H7 (cell line): ENCODE measurements at regions not wholly inside any gene's neighbourhood (a gene's known extent, or its start where the extent isn't known, plus 50 kb on each side); places are given as distances from the start of the nearest gene placed in this dataset.
"Not testable (repeated sequence)": the region's sequence is repeated elsewhere in the genome, so short reads cannot be mapped to it uniquely, and the experiment has no call there.

ENCODE experiments used
- DNase-seq: peaks from one replicate; pipeline ENCODE4 v3.0.0; 2012
- H3K27me3 ChIP-seq: 2 replicates; pipeline ENCODE4 v1.6.0; 2011; ENCODE audit warnings: mild to moderate bottlenecking, low read length; ENCODE audit not compliant: control insufficient read depth, insufficient read depth
- H3K36me3 ChIP-seq: replicated peaks from 2 replicates; pipeline ENCODE4 v1.5.1; 2011; ENCODE audit warnings: low read length; ENCODE audit not compliant: control insufficient read depth, insufficient read depth
- H3K4me3 ChIP-seq: 2 replicates; pipeline ENCODE4 v1.5.1; 2011; ENCODE audit warnings: low read depth, mild to moderate bottlenecking, control low read depth, low read length, moderate library complexity; ENCODE audit not compliant: insufficient read depth

- DNase-seq: no peak
- Histone ChIP-seq H3K36me3 (no peaks in the 10 kb centered on the region), H3K4me3 (no peak overlapping the region), H3K27me3 (no peaks in the 10 kb centered on the region)
These were observed 136.1 kb upstream of the CDK6 start for GRCh38 chr7:92972441-92972840.

GRCh38 chr7:92969061-92969460 lies 132.7 kb upstream of the CDK6 start:
- Histone ChIP-seq H3K4me3 (no peak overlapping the region), H3K36me3 (no peaks in the 10 kb centered on the region), H3K27me3 (no peaks in the 10 kb centered on the region)
- DNase-seq: no peak

DNA sequence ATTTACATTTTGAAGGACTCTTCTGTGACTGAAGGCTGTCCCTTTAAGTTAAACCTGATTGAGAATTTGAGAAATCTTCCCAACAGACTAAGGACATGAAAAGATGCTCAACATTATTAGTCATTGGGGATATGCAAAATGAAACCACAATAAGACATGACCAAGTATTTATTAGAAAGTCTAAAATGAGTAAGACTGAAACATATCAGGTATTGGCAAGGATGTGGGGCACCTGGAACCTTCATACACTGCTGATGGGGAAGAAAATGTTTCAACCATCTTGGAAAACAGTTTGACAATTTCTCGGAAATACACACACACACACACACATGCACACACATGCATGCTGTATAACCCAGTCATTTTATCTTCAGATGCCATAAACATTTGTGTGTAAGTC lies 132.1 kb upstream of the CDK6 start:
- DNase-seq: no peak
- H3K36me3 ChIP-seq: no peaks in the 10 kb centered on the region

DNA sequence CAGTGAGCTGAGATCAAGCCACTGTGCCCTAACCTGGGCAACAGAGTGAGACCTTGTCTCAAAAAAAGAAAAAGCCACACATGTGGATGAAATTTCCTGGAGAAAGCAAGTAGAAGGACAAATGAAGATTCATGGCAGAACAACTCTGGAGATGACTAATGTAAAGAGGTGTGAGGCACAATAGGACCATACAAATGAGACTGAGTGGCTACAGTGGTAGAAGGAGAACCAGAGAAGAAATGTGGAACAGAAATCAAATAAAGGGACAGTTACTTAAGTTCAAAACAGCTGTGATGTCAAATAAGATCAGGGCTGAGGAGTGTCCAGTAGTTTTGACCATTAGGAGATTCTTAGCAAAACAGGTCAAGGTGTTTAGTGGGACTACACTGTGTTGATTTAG lies 130.9 kb upstream of the CDK6 start:
- Histone ChIP-seq H3K4me3 (no peak overlapping the region), H3K36me3 (no peaks in the 10 kb centered on the region)
- no peak for DNase-seq

More for the DNA sequence above, 132.1 kb upstream of the CDK6 start:
- Histone ChIP-seq H3K4me3 (no peak overlapping the region), H3K27me3 (no peaks in the 10 kb centered on the region)

GRCh38 chr7:92964141-92964540 lies 127.8 kb upstream of the CDK6 start:
- no peaks in the 10 kb centered on the region for H3K36me3 ChIP-seq
- H3K27me3 ChIP-seq: no peaks in the 10 kb centered on the region
- no peak overlapping the region for H3K4me3 ChIP-seq
- no peak for DNase-seq

More for the DNA sequence above, 130.9 kb upstream of the CDK6 start:
- no peaks in the 10 kb centered on the region for H3K27me3 ChIP-seq

GRCh38 chr7:92963566-92963965 lies 127.2 kb upstream of the CDK6 start:
- Histone ChIP-seq H3K27me3 (no peaks in the 10 kb centered on the region), H3K4me3 (no peak overlapping the region), H3K36me3 (no peaks in the 10 kb centered on the region)
- DNase-seq: no peak

- H3K4me3 ChIP-seq: no peak overlapping the region
- H3K27me3 ChIP-seq: no peaks in the 10 kb centered on the region
- H3K36me3 ChIP-seq: no peaks in the 10 kb centered on the region
- DNase-seq: no peak
These were observed 125.6 kb upstream of the CDK6 start for GRCh38 chr7:92961961-92962360.

GRCh38 chr7:92956575-92956974 lies 120.2 kb upstream of the CDK6 start:
- no peaks in the 10 kb centered on the region for H3K27me3 ChIP-seq
- no peak overlapping the region for H3K4me3 ChIP-seq
- no peak for DNase-seq
- H3K36me3 ChIP-seq: no peaks in the 10 kb centered on the region

DNA sequence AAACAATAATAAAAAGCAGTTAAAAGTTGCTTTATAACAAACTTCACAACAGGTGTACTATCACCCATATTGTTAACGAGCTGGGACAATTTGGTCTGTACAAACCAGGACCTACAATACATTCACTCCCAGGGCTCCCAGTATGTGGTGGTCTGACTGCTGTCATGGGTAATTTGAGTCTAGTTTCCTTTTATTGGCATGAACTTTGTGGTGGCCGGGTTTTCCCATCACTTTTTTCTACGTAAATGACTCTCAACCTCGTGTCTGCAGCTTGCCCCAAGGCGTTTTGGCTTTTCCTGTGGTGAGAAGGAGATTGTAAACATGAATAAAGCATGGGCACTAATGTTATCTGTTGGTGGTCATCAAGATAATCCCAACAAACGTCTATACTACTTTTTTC lies 118.7 kb upstream of the CDK6 start:
- Histone ChIP-seq H3K36me3 (no peaks in the 10 kb centered on the region), H3K4me3 (no peak overlapping the region), H3K27me3 (no peaks in the 10 kb centered on the region)
- no peak for DNase-seq

- Histone ChIP-seq H3K4me3 (no peak overlapping the region), H3K27me3 (no peaks in the 10 kb centered on the region), H3K36me3 (no peaks in the 10 kb centered on the region)
- DNase-seq: no peak
These were observed 117.3 kb upstream of the CDK6 start for GRCh38 chr7:92953657-92954056.

GRCh38 chr7:92949748-92950147 lies 113.4 kb upstream of the CDK6 start:
- no peaks in the 10 kb centered on the region for H3K36me3 ChIP-seq
- no peak overlapping the region for H3K4me3 ChIP-seq
- no peak for DNase-seq
- H3K27me3 ChIP-seq: no peaks in the 10 kb centered on the region

DNA sequence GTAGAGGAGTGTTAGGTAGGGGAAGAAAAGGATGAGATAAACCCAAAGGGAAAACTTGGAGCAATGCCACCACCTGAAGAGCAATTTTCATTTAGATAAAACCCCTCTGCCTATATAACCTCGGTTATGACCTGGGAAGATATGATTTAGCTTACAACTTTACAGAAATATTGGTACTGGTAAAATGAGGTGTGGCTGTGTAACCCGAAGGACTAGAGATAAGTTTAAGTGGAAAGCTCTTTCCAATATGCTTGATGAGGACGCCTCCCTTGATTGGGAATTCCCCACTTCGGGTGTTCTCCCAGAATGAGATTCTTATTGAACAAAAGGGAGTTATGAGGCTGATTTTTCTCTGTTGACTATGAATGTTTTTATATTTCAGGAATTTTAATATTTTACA lies 109.5 kb upstream of the CDK6 start:
- Histone ChIP-seq H3K4me3 (no peak overlapping the region), H3K36me3 (no peaks in the 10 kb centered on the region), H3K27me3 (no peaks in the 10 kb centered on the region)
- no peak for DNase-seq

DNA sequence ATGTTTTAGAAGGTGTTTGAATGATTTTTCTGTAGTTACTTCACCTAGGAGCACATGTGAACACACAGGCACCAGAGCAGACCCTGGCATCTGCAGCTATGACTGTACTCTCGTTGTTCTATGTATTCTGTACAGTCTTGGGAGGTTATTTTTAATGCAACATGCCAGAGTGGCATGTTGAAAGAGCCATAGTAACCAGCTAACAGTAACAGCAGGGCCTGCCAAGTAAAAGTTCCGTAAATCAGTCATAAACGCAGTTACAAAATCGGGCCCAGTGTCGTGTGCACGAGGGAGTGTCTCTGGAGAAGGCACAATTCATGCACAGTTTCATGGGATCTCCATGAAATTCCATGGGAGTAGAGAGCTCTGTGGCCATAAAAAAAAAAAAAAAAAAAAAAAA lies 108.3 kb upstream of the CDK6 start:
- no peaks in the 10 kb centered on the region for H3K36me3 ChIP-seq
- H3K4me3 ChIP-seq: no peak overlapping the region
- H3K27me3 ChIP-seq: no peaks in the 10 kb centered on the region
- no peak for DNase-seq

GRCh38 chr7:92942706-92943105 lies 106.3 kb upstream of the CDK6 start:
- H3K36me3 ChIP-seq, DNase-seq: not testable (repeated sequence)

GRCh38 chr7:92939666-92940360 lies 103.4 kb upstream of the CDK6 start:
- DNase-seq: no peak
- H3K36me3 ChIP-seq: no peaks in the 10 kb centered on the region

More at GRCh38 chr7:92942706-92943105, 106.3 kb upstream of the CDK6 start:
- not testable (repeated sequence) for H3K27me3 ChIP-seq, H3K4me3 ChIP-seq

GRCh38 chr7:92934096-92934495 lies 97.7 kb upstream of the CDK6 start:
- H3K27me3 ChIP-seq: no peaks in the 10 kb centered on the region
- no peak overlapping the region for H3K4me3 ChIP-seq
- no peaks in the 10 kb centered on the region for H3K36me3 ChIP-seq
- DNase-seq: no peak

More at GRCh38 chr7:92939666-92940360, 103.4 kb upstream of the CDK6 start:
- H3K27me3 ChIP-seq: no peaks in the 10 kb centered on the region
- no peak overlapping the region for H3K4me3 ChIP-seq
